HPDE6-E6E7 (cell line): ENCODE measurements at regions not wholly inside any gene's neighbourhood (a gene's known extent, or its start where the extent isn't known, plus 50 kb on each side); places are given as distances from the start of the nearest gene placed in this dataset.
A peak's percentile ranks its signal among the peaks of the same experiment; 100 is the strongest.
"Not testable (repeated sequence)": the region's sequence is repeated elsewhere in the genome, so short reads cannot be mapped to it uniquely, and the experiment has no call there.

Experiments
- DNase-seq: peaks from one replicate; pipeline ENCODE4 v3.0.0; 2011; ENCODE audit warnings: missing footprints; ENCODE audit errors: extremely low spot score

- DNase-seq, result not testable (repeated sequence)
Observed at GRCh38 chr7:49100908-49101740, 176.8 kb downstream of the CDC14C start.

GRCh38 chr7:49102411-49102810 lies 178.1 kb downstream of the CDC14C start:
- DNase-seq, result no peak

- DNase-seq, result no peak
Observed at GRCh38 chr7:49111706-49112105, 187.4 kb downstream of the CDC14C start.

GRCh38 chr7:49112222-49112621 lies 187.9 kb downstream of the CDC14C start:
- no peak for DNase-seq

GRCh38 chr7:49112647-49113046 lies 188.3 kb downstream of the CDC14C start:
- no peak for DNase-seq

- no peak for DNase-seq
Observed at GRCh38 chr7:49119706-49120105, 195.4 kb downstream of the CDC14C start.

GRCh38 chr7:49125246-49125645 lies 200.9 kb downstream of the CDC14C start:
- no peak for DNase-seq

GRCh38 chr7:49127359-49127913 lies 203.1 kb downstream of the CDC14C start:
- DNase-seq, result no peak

- DNase-seq, result no peak
Observed at GRCh38 chr7:49137978-49138377, 213.6 kb downstream of the CDC14C start.

GRCh38 chr7:49150486-49150885 lies 226.1 kb downstream of the CDC14C start:
- DNase-seq, result no peak

GRCh38 chr7:49151146-49151545 lies 226.8 kb downstream of the CDC14C start:
- no peak for DNase-seq

- DNase-seq, result no peak
Observed at GRCh38 chr7:49158321-49158720, 234.0 kb downstream of the CDC14C start.

GRCh38 chr7:49159536-49159935 lies 235.2 kb downstream of the CDC14C start:
- DNase-seq, result no peak

GRCh38 chr7:49166441-49166840 lies 242.1 kb downstream of the CDC14C start:
- no peak for DNase-seq

GRCh38 chr7:49172639-49173038 lies 248.3 kb downstream of the CDC14C start:
- DNase-seq, result no peak

GRCh38 chr7:49174396-49174795 lies 250.0 kb downstream of the CDC14C start:
- DNase-seq, result peak; percentile 17

- DNase-seq, result peak; percentile 8
Observed at GRCh38 chr7:49187543-49188268, 263.4 kb downstream of the CDC14C start.

GRCh38 chr7:49228426-49229098 lies 304.2 kb downstream of the CDC14C start:
- no peak for DNase-seq

- DNase-seq, result no peak
Observed at GRCh38 chr7:49229246-49229645, 304.9 kb downstream of the CDC14C start.

- no peak for DNase-seq
Observed at GRCh38 chr7:49243521-49243920, 319.2 kb downstream of the CDC14C start.

GRCh38 chr7:49244543-49244942 lies 320.2 kb downstream of the CDC14C start:
- DNase-seq, result no peak

- DNase-seq, result no peak
Observed at GRCh38 chr7:49245062-49245461, 320.7 kb downstream of the CDC14C start.
